ENCODE measurements at regions not wholly inside any gene's neighbourhood (a gene's known extent, or its start where the extent isn't known, plus 50 kb on each side); places are given as distances from the start of the nearest gene placed in this dataset.

GRCh38 chr12:41681898-41682297 lies 462.8 kb downstream of the GXYLT1 start:
- TF ChIP-seq TAF1 (IDR thresholded peaks at IDR 0.05; ENCODE audit: low read depth) (no peak), EP300 (IDR thresholded peaks at IDR 0.05; ENCODE audit: borderline replicate concordance) (peak; percentile 43; the same call in 1 of the 2 replicates), FOXM1 (IDR thresholded peaks at IDR 0.05; ENCODE audit: borderline replicate concordance, low read depth) (no peak), CEBPB (IDR thresholded peaks at IDR 0.05) (no peak), NFIC (IDR thresholded peaks at IDR 0.05) (peak; percentile 78), YY1 (IDR thresholded peaks at IDR 0.05; ENCODE audit: low read depth) (no peak), EGR1 (IDR thresholded peaks at IDR 0.05) (no peak), ZBTB7A (IDR thresholded peaks at IDR 0.05; ENCODE audit: low read depth) (no peak), TEAD4 (IDR thresholded peaks at IDR 0.05) (no peak), RAD21 (IDR thresholded peaks at IDR 0.05; ENCODE audit: low read depth) (peak; percentile 29; the same call in 1 of the 2 replicates), TCF12 (IDR thresholded peaks at IDR 0.05; ENCODE audit: low read depth) (peak; percentile 70; the same call in 1 of the 2 replicates)
- TF ChIP-seq, protein P1, sequence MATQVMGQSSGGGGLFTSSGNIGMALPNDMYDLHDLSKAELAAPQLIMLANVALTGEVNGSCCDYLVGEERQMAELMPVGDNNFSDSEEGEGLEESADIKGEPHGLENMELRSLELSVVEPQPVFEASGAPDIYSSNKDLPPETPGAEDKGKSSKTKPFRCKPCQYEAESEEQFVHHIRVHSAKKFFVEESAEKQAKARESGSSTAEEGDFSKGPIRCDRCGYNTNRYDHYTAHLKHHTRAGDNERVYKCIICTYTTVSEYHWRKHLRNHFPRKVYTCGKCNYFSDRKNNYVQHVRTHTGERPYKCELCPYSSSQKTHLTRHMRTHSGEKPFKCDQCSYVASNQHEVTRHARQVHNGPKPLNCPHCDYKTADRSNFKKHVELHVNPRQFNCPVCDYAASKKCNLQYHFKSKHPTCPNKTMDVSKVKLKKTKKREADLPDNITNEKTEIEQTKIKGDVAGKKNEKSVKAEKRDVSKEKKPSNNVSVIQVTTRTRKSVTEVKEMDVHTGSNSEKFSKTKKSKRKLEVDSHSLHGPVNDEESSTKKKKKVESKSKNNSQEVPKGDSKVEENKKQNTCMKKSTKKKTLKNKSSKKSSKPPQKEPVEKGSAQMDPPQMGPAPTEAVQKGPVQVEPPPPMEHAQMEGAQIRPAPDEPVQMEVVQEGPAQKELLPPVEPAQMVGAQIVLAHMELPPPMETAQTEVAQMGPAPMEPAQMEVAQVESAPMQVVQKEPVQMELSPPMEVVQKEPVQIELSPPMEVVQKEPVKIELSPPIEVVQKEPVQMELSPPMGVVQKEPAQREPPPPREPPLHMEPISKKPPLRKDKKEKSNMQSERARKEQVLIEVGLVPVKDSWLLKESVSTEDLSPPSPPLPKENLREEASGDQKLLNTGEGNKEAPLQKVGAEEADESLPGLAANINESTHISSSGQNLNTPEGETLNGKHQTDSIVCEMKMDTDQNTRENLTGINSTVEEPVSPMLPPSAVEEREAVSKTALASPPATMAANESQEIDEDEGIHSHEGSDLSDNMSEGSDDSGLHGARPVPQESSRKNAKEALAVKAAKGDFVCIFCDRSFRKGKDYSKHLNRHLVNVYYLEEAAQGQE (IDR thresholded peaks at IDR 0.05; ENCODE audit: low read depth), result no peak

DNA sequence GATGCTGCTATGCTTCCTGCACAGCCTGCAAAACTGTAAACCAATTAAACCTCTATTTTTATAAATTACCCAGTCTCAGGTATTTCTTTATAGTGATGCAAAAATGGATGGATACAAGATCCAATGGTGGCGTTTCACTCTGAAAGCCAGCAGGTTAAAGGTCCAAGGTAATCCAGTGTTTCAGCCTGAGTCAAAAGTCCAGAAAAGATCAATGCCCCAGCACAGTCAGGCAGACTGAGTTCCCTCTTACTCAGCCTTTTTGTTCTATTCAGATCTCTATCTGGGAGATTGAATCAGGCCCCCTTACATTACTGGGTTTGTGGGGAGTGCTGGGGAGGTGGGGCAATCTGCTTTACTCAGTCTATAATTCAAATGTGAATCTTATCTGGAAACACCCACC lies 464.5 kb downstream of the GXYLT1 start:
- TF ChIP-seq NFIC (IDR thresholded peaks at IDR 0.05), result no peak
- TF ChIP-seq TCF12 (IDR thresholded peaks at IDR 0.05; ENCODE audit: low read depth), result no peak
- TF ChIP-seq, protein P2, sequence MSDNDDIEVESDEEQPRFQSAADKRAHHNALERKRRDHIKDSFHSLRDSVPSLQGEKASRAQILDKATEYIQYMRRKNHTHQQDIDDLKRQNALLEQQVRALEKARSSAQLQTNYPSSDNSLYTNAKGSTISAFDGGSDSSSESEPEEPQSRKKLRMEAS (IDR thresholded peaks at IDR 0.05), result no peak
- TF ChIP-seq, protein P1 (IDR thresholded peaks at IDR 0.05; ENCODE audit: low read depth), result no peak
- no peak for TF ChIP-seq ZBTB7A (IDR thresholded peaks at IDR 0.05; ENCODE audit: low read depth)
- TF ChIP-seq FOXM1 (IDR thresholded peaks at IDR 0.05; ENCODE audit: borderline replicate concordance, low read depth), result no peak
- TF ChIP-seq CREB1 (IDR thresholded peaks at IDR 0.05; ENCODE audit: low read depth), result no peak
- TF ChIP-seq, protein P3, sequence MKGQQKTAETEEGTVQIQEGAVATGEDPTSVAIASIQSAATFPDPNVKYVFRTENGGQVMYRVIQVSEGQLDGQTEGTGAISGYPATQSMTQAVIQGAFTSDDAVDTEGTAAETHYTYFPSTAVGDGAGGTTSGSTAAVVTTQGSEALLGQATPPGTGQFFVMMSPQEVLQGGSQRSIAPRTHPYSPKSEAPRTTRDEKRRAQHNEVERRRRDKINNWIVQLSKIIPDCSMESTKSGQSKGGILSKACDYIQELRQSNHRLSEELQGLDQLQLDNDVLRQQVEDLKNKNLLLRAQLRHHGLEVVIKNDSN (IDR thresholded peaks at IDR 0.05), result no peak
- no peak for TF ChIP-seq TAF1 (IDR thresholded peaks at IDR 0.05; ENCODE audit: low read depth)
- TF ChIP-seq EGR1 (IDR thresholded peaks at IDR 0.05), result no peak
- TF ChIP-seq TEAD4 (IDR thresholded peaks at IDR 0.05), result no peak
- TF ChIP-seq RAD21 (IDR thresholded peaks at IDR 0.05; ENCODE audit: low read depth), result no peak

GRCh38 chr12:41663598-41664265 lies 475.6 kb downstream of the PDZRN4 start:
- TF ChIP-seq RAD21 (IDR thresholded peaks at IDR 0.05; ENCODE audit: low read depth) (peak; percentile 89), TCF12 (IDR thresholded peaks at IDR 0.05; ENCODE audit: low read depth) (no peak), CREB1 (IDR thresholded peaks at IDR 0.05; ENCODE audit: low read depth) (no peak)

DNA sequence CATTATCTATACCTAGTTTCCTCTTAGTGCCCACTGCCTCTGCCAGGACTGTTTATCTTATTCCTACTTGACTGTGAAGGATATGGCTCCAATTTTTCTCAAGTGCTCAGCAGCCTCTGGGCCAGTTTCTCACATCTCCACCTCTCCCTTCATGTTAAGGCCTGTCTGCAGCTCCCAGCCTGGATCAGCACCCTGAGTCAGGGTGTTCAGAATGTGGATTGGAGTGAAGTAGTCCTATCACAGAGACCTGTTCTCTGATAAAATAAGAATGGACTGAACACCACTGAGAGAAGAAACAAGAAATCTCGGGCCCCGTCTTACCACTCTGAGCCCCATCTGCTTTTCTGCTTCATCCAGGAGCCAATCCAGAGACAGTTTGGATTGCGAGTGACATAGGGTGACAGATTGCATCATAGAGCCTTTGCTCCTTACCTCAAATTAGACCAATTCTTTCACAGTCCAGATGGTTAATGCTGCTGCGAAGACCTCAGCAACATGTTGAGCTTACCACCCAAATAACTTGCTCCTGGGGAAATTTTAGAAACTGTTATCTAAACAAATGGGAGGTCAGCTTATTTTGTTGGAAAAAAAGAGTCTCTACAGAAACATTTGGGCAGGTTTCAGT lies 473.1 kb downstream of the PDZRN4 start:
- TF ChIP-seq CEBPB (IDR thresholded peaks at IDR 0.05) (0 out of 2 replicates have a peak, but pooled peaks have one; percentile 30), RAD21 (IDR thresholded peaks at IDR 0.05; ENCODE audit: low read depth) (no peak), TEAD4 (IDR thresholded peaks at IDR 0.05) (no peak), EP300 (IDR thresholded peaks at IDR 0.05; ENCODE audit: borderline replicate concordance) (no peak)
- TF ChIP-seq, protein P2 (IDR thresholded peaks at IDR 0.05), result no peak

DNA sequence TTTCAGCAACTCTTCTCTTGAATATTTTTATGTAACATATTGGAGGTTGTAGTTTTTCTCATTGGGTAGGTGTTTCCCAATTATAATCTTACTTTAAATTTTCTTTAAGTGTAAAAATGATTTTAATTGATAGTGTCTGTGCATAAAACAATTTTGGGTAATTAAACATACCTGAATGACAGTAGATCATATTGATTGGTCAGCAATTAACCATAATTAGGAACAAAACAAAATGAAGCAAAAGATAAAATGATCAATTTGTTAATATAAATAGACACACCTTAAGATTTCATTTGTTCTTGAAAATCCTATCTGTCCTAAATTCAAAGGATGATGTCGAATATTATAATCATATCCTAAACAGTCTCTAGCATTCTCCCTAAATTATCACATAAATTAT lies 468.3 kb downstream of the PDZRN4 start:
- TF ChIP-seq, protein P1 (IDR thresholded peaks at IDR 0.05; ENCODE audit: low read depth), result no peak
- no peak for TF ChIP-seq CEBPB (IDR thresholded peaks at IDR 0.05)
- TF ChIP-seq TAF1 (IDR thresholded peaks at IDR 0.05; ENCODE audit: low read depth), result no peak
- no peak for TF ChIP-seq TEAD4 (IDR thresholded peaks at IDR 0.05)
- no peak for TF ChIP-seq CREB1 (IDR thresholded peaks at IDR 0.05; ENCODE audit: low read depth)
- TF ChIP-seq YY1 (IDR thresholded peaks at IDR 0.05; ENCODE audit: low read depth), result no peak
- TF ChIP-seq NFIC (IDR thresholded peaks at IDR 0.05), result no peak
- no peak for TF ChIP-seq ZBTB7A (IDR thresholded peaks at IDR 0.05; ENCODE audit: low read depth)
- TF ChIP-seq, protein P2 (IDR thresholded peaks at IDR 0.05), result no peak
- TF ChIP-seq EGR1 (IDR thresholded peaks at IDR 0.05), result no peak
- TF ChIP-seq EP300 (IDR thresholded peaks at IDR 0.05; ENCODE audit: borderline replicate concordance), result no peak
- TF ChIP-seq TCF12 (IDR thresholded peaks at IDR 0.05; ENCODE audit: low read depth), result no peak
- no peak for TF ChIP-seq FOXM1 (IDR thresholded peaks at IDR 0.05; ENCODE audit: borderline replicate concordance, low read depth)
- no peak for TF ChIP-seq RAD21 (IDR thresholded peaks at IDR 0.05; ENCODE audit: low read depth)
- TF ChIP-seq, protein P3 (IDR thresholded peaks at IDR 0.05), result no peak

Measured in Ishikawa (cell line).